HG03460 (cell line): ENCODE measurements at regions not wholly inside any gene's neighbourhood (a gene's known extent, or its start where the extent isn't known, plus 50 kb on each side); places are given as distances from the start of the nearest gene placed in this dataset.
"Not testable (repeated sequence)": the region's sequence is repeated elsewhere in the genome, so short reads cannot be mapped to it uniquely, and the experiment has no call there.

ENCODE experiments used
- ATAC-seq: cut with Tn5 transposase; IDR thresholded peaks from one replicate; pipeline ENCODE4 v1.9.1; 2021; ENCODE audit not compliant: unreplicated experiment

DNA sequence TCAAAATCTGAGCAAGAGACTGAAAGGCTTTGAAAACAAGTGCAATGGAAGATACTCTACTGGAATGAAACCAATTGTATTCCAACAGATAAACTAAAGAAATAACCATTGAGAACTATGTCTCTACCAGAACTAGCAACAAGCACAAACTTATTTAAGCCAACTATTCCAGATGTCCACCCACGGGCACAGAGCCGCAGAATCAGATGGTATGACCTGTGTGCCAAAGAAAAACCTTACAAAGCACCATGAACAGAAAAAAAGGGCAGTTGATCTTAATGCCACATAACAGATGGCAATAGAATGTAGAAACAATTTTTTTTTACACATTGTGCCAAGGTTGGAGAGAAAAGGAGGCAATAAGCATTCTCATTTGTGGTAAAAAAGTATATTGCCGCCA is 269.3 kb upstream of the ADGRL3 start:
- ATAC-seq, result no peak

DNA sequence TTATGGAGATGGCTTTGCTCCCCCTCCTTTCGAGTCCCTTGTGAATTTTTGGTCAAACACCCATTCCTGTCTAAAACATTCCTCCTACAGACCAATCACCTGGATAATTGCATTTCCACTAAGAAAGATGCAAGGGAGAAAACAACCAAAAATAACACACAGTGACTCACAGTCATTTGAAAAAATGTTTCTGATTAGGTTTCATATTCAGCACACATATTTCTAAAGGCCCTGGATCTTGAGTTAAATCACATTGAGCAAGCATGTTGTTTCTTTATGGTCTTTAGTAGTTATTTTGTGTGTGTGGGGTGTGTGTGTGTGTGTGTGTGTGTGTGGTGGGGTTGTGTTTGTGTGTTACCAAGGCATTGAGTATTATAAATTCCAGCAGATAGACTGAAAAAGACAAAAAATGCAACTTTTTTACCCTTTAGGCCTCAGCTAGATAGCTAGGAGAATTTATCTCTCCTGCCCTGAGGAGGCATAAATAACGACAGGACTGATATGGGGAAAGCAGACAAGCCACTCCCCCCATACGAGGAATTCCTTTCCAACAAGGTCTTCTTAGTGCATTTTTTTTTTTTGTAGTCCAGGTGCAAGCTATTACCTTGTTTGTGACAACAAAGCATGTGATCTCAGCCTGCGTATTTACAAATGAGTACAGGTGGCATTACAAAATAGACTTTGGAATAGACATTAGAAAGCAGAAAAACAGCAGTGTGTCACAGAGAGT is 265.4 kb upstream of the ADGRL3 start:
- no peak for ATAC-seq

DNA sequence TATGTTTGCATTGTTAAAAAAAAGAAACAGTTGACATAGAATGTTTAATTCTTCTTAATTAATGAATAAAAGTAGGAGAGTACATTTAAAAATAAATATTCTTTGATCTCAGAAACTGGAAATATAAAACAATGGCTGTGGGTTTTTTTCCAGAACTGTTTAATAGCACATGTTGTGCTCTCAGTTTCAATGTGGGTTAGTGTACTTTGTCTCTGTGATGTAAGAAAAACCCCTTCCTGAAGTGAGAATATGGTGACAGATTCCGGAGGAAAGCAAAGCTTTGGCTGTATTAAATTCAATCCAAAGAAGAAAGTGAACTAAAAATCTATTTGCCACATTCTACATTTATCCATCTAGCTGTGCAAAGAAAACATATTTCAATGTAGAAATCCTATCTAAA is 261.9 kb upstream of the ADGRL3 start:
- ATAC-seq, result no peak

- no peak for ATAC-seq
Measured at GRCh38 chr4:60938621-60939020, 261.5 kb upstream of the ADGRL3 start.

DNA sequence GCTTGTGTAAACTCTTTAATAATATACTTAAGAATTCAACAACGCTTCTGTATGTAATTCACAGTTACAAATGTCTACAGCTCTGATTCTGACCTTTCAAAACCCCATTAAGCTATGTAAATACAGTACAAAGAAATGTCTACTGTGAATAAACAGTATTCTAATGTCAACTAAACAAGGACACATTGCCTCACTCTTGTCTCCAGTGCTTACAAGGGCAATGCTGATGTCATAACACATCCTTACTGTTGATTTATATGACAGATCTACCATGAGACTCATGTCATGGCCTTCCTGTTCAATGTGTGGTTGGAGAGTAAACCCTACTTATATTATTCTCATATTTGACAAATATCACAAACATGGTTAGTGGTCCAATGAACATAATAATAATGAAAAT is 256.1 kb upstream of the ADGRL3 start:
- no peak for ATAC-seq

DNA sequence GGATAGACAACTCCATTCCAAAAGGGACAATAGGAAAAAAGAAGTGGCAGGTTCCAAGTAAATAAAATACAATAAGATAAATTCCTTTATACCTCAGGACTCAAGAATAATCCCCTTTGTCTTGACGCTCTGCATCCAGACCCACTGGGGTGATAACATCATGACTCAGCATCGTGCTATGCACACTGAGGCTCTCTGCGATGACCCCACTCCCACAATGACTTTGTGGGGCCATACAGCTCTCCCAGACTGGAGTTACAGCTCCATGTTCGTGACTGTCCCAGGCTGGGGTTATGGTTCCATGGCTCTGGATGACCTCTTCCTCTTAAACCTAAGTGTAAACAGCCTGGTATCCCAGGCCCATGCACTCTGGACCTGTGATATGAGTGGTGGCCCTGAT is 254.5 kb upstream of the ADGRL3 start:
- ATAC-seq, result no peak

DNA sequence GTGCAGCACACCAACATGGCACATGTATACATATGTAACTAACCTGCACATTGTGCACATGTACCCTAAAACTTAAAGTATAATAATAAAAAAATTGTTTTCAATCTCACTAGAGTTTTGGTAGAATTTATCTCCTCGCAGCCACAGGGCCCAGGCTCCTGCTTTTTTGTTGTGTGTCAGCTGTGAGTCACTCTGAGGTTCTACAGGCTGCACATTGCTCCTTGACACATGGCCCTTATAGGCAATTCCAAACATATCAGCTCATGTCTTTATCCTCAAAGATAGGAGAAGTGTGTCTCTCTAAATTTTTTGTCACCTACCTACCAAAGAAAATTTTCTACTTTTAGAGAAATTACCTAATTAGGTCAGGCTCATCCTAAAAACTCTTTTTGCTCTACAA is 252.1 kb upstream of the ADGRL3 start:
- no peak for ATAC-seq

GRCh38 chr4:60952921-60953320 is 247.2 kb upstream of the ADGRL3 start:
- no peak for ATAC-seq

- no peak for ATAC-seq
Measured at GRCh38 chr4:60953826-60954225, 246.3 kb upstream of the ADGRL3 start.

DNA sequence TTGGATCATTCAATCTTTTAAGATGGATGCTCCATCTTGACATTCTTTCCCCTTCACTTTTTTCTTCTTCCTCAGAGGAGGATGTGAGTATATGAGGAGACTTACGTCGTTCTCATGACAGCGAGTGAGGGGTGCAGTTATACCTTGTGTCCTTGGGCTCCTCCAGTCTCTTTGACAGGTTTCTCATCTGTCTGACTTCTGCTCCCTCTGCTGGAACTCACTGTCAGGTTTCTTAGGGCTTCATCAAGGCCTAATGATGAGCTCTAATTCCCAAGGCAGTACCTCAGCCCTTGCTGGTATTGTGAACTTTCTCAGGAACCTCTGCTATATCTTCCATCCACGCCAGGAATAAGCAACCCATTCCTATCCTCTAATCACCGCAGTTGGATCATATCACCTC is 237.8 kb upstream of the ADGRL3 start:
- ATAC-seq, result no peak

DNA sequence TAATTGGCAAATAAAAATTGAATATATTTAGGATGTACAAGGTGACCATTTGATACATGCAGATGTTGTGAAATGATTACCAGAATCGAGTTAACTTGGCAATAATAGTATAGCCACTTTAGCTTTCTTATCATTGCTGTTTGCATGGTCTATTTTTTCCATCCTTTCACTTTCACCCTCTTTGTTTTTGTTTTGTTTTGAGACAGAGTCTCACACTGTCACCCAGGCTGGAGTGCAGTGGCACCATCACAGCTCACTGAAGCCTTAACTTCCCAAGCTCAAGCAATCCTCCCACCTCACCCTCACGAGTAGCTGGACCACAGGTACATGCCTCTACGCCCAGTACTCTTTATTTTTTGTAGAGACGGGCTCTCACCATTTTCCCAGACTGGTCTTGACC is 218.6 kb upstream of the ADGRL3 start:
- no peak for ATAC-seq

- ATAC-seq, result no peak
Measured at GRCh38 chr4:60989141-60989540, 211.0 kb upstream of the ADGRL3 start.

DNA sequence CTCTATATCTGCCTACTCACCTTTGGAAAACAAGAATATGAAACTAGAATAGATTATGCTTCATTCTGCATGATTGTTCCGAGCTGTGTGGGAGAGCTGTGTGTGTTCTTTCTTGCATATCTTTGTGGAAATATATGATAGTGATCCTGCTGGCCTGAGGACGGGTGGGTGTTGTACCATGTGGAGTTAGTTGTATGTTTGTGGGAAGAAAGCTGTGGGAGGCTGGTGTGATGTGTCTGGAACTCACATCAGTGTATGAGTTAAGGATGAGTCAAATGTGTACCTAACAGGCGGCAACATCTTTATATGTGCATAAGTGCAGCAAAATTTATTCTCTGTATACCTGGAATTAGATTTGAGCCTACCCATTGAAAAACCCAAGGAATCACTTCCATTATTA is 208.1 kb upstream of the ADGRL3 start:
- ATAC-seq, result no peak

DNA sequence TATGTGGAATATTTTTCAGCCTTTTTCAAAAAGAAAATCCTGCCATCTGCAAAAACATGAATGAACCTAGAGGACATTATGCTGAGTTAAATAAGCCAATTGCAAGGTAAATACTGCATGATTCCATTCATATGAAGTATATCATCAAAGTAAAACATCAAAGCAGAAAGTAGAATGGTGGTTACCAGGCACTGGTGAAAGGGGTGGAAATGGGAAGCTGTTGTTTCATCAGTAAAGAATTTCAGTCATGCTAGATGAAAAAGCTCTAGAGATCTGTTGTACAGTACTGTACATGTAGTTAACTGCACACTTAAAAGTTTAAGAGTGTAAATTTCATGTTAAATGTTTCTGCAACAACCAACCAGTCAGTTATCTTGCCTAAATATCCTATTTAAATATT is 196.8 kb upstream of the ADGRL3 start:
- no peak for ATAC-seq

DNA sequence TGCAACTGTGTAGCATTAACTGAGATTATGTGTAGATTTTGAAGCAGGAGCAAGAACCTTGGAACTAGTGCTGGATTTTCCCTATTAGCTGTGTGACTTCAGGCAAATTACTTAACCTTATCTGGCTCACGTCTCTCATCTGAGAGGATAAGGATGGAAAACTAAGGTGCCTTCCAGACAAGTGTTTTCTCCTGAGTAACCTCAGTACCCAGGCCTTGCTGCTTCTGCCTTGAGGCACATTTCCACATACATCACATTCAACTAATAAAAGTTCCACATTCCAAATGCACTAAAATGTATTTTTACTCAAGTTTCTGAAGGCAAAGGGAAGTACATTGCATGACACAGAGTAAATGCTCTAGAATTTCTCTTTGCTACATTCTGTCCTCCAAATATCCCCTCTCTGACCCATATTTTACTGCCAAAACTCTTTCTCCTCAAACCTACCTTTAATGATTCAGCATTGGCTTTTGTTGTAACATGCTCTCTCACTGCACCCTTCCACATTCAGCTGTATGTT is 195.4 kb upstream of the ADGRL3 start:
- no peak for ATAC-seq

- ATAC-seq, result no peak
Measured at GRCh38 chr4:61011051-61011450, 189.1 kb upstream of the ADGRL3 start.

GRCh38 chr4:61011936-61012335 is 188.2 kb upstream of the ADGRL3 start:
- not testable (repeated sequence) for ATAC-seq

GRCh38 chr4:61024610-61025009 is 175.5 kb upstream of the ADGRL3 start:
- ATAC-seq, result no peak

DNA sequence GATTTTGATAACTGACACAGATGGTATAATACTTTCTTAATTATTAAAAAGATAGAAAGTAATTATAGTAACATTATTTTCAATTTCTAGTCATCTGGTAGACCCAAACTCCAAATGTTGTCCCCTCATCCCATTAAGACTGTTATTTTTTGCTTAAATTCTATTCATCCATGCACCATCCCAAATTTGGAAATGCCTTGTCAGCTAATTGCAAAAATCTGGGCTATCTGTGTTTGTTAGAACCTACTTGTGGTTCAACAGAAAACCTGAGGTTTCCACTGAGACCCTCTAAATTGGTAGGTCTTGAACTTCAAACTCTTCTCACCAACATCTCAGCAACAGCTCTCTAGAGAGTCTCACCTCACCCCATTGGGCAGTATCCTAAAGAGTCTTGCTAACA is 172.2 kb upstream of the ADGRL3 start:
- ATAC-seq, result no peak

DNA sequence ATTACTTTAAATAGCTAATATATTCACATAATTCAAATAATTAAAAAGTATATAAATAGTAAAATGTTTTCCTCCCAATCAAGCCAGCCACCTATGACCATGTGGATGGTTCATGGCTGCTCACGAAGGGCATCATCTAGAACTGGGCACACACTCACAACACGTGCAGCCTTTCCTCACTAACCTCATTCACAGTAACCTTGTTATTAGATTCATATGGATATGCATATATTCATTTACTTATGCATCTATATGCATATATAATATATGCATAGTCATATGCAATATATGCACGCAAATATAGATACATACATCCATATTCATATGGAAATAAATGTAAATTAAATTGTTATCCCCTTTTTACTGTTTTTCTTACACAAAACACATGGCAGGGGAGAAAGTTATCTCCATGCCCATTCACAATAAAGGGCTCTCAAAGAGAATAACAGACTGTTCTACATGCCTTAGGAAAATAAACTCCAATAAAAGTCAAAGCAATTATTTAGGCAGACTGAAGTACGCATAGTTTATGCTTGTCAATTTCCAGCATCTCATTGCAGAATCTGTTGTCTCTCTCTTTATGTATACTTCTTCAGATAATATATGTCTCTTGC is 163.9 kb upstream of the ADGRL3 start:
- ATAC-seq, result no peak

GRCh38 chr4:61041527-61041926 is 158.6 kb upstream of the ADGRL3 start:
- ATAC-seq, result no peak

DNA sequence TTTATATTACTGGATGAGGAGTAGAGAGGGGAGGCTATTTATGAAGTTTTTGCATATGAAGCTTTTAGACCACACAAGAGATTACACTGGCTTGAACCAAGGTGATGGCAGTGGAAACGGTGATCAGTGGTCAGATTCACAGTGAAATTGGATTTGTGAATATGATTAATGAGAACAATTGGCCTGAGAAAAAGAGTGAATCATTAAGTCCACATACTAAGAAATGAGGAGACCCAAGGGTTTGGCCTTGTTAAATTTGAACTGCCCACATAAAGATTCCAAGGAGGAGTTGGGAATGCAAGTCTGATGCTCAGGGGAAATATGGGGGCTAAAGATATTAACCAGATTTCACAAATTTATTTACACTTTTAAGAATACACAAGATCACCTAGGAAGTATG is 155.3 kb upstream of the ADGRL3 start:
- ATAC-seq, result no peak

DNA sequence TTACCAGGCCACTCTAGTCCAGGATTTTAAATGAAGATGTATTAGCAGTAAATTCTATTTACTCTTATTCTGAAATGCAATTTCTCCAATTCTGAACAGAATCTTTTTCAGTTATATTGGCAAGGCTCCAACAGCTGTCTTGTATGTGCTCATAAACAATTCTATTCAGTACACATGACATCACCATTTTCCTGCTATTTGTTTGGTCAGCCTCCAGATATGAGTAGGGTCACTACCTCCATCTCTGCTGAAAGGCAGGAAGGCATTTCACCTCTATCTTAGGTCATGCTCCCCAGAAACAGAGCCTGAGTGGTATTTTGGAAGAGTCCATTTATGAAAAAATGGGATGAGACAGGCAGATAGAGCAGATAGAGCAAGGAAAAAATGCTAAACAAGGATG is 151.1 kb upstream of the ADGRL3 start:
- ATAC-seq, result no peak
